Activated T-helper 2 cell treated with anti-CD3 and anti-CD28 coated beads, Interferon-gamma antibody, Interleukin-2, Interleukin-4, amounts not matched to agents 10 μg/mL and 5 μg/mL and 100 μg/mL, durations not matched to agents 14 hours and 24 hours and 36 hours (primary cell): ENCODE measurements at regions not wholly inside any gene's neighbourhood (a gene's known extent, or its start where the extent isn't known, plus 50 kb on each side); places are given as distances from the start of the nearest gene placed in this dataset.

Source experiments
- DNase-seq: peaks from one replicate; pipeline ENCODE4 v3.0.0; 2021; ENCODE audit warnings: low spot score
- H3K27ac Mint-ChIP-seq: one replicate; pipeline ENCODE4 v1.8.0; 2021; ENCODE audit warnings: mixed read lengths
- H3K27me3 Mint-ChIP-seq: one replicate; pipeline ENCODE4 v1.8.0; 2021; ENCODE audit warnings: low read depth, mixed read lengths
- H3K36me3 Mint-ChIP-seq: one replicate; pipeline ENCODE4 v1.8.0; 2021; ENCODE audit warnings: low read depth, mixed read lengths
- H3K4me1 Mint-ChIP-seq: one replicate; pipeline ENCODE4 v1.8.0; 2021; ENCODE audit warnings: low read depth, mixed read lengths
- H3K4me3 Mint-ChIP-seq: one replicate; pipeline ENCODE4 v1.8.0; 2021; ENCODE audit warnings: low read depth, mild to moderate bottlenecking, moderate library complexity, mixed read lengths
- H3K9me3 Mint-ChIP-seq: one replicate; pipeline ENCODE4 v1.8.0; 2021; ENCODE audit warnings: mixed read lengths
- intact Hi-C: fragments of 100-400 bp; cut with micrococcal nuclease; formaldehyde crosslinking; loops from one replicate; pipeline ENCODE4 v1.15.1; 2023

GRCh38 chr18:27621236-27621890, 436.3 kb upstream of the CHST9 start:
- DNase-seq, result no peak
- Mint-ChIP-seq H3K36me3 (no peaks in the 10 kb centered on the region), H3K4me1 (no peaks in the 10 kb centered on the region), H3K9me3 (peaks cover 7% of the 10 kb centered on the region), H3K27ac (no peak overlapping the region), H3K4me3 (no peak overlapping the region), H3K27me3 (no peaks in the 10 kb centered on the region)
- intact Hi-C loops, result no loop called here

GRCh38 chr18:27619906-27620305, 434.8 kb upstream of the CHST9 start:
- Mint-ChIP-seq H3K36me3 (no peaks in the 10 kb centered on the region), H3K27me3 (no peaks in the 10 kb centered on the region), H3K27ac (no peak overlapping the region), H3K9me3 (peaks cover 7% of the 10 kb centered on the region), H3K4me1 (no peaks in the 10 kb centered on the region), H3K4me3 (no peak overlapping the region)
- intact Hi-C loops, result no loop called here
- DNase-seq, result no peak

- Mint-ChIP-seq H3K27me3 (no peaks in the 10 kb centered on the region), H3K27ac (no peak overlapping the region), H3K36me3 (no peaks in the 10 kb centered on the region), H3K9me3 (peaks cover 7% of the 10 kb centered on the region), H3K4me3 (no peak overlapping the region), H3K4me1 (no peaks in the 10 kb centered on the region)
- intact Hi-C loops, result no loop called here
- DNase-seq, result no peak
Measured at GRCh38 chr18:27619090-27619772, 434.1 kb upstream of the CHST9 start.

- intact Hi-C loops, result no loop called here
- H3K9me3 Mint-ChIP-seq, result peaks cover 7% of the 10 kb centered on the region
- no peak overlapping the region for H3K27ac Mint-ChIP-seq
- H3K4me3 Mint-ChIP-seq, result no peak overlapping the region
- no peaks in the 10 kb centered on the region for H3K27me3 Mint-ChIP-seq
- H3K36me3 Mint-ChIP-seq, result no peaks in the 10 kb centered on the region
- no peak for DNase-seq
- no peaks in the 10 kb centered on the region for H3K4me1 Mint-ChIP-seq
Measured at GRCh38 chr18:27616324-27616723, 431.2 kb upstream of the CHST9 start.

- H3K4me1 Mint-ChIP-seq, result no peaks in the 10 kb centered on the region
- DNase-seq, result no peak
- no peaks in the 10 kb centered on the region for H3K36me3 Mint-ChIP-seq
- H3K9me3 Mint-ChIP-seq, result peaks cover 7% of the 10 kb centered on the region
- no peaks in the 10 kb centered on the region for H3K27me3 Mint-ChIP-seq
- H3K27ac Mint-ChIP-seq, result no peak overlapping the region
- intact Hi-C loops, result no loop called here
- no peak overlapping the region for H3K4me3 Mint-ChIP-seq
Measured at GRCh38 chr18:27614951-27615844, 430.1 kb upstream of the CHST9 start.

GRCh38 chr18:27609221-27609620, 424.1 kb upstream of the CHST9 start:
- H3K27me3 Mint-ChIP-seq, result no peaks in the 10 kb centered on the region
- no peak overlapping the region for H3K27ac Mint-ChIP-seq
- no peak overlapping the region for H3K4me3 Mint-ChIP-seq
- no peaks in the 10 kb centered on the region for H3K9me3 Mint-ChIP-seq
- H3K4me1 Mint-ChIP-seq, result no peaks in the 10 kb centered on the region
- H3K36me3 Mint-ChIP-seq, result no peaks in the 10 kb centered on the region
- intact Hi-C loops, result no loop called here
- DNase-seq, result no peak

GRCh38 chr18:27608742-27609141, 423.6 kb upstream of the CHST9 start:
- Mint-ChIP-seq H3K36me3 (no peaks in the 10 kb centered on the region), H3K27ac (no peak overlapping the region), H3K4me3 (no peak overlapping the region), H3K9me3 (no peaks in the 10 kb centered on the region), H3K27me3 (no peaks in the 10 kb centered on the region), H3K4me1 (no peaks in the 10 kb centered on the region)
- no peak for DNase-seq
- intact Hi-C loops, result no loop called here

- H3K4me3 Mint-ChIP-seq, result no peak overlapping the region
- intact Hi-C loops, result no loop called here
- H3K9me3 Mint-ChIP-seq, result no peaks in the 10 kb centered on the region
- H3K4me1 Mint-ChIP-seq, result no peaks in the 10 kb centered on the region
- no peak overlapping the region for H3K27ac Mint-ChIP-seq
- no peaks in the 10 kb centered on the region for H3K36me3 Mint-ChIP-seq
- H3K27me3 Mint-ChIP-seq, result no peaks in the 10 kb centered on the region
- DNase-seq, result no peak
Measured at GRCh38 chr18:27608174-27608573, 423.1 kb upstream of the CHST9 start.

- no peaks in the 10 kb centered on the region for H3K9me3 Mint-ChIP-seq
- H3K4me3 Mint-ChIP-seq, result no peak overlapping the region
- no peaks in the 10 kb centered on the region for H3K4me1 Mint-ChIP-seq
- no peak overlapping the region for H3K27ac Mint-ChIP-seq
- no peaks in the 10 kb centered on the region for H3K27me3 Mint-ChIP-seq
- no peaks in the 10 kb centered on the region for H3K36me3 Mint-ChIP-seq
- no peak for DNase-seq
- intact Hi-C loops, result no loop called here
Measured at GRCh38 chr18:27606741-27607140, 421.6 kb upstream of the CHST9 start.

GRCh38 chr18:27605107-27605834, 420.2 kb upstream of the CHST9 start:
- Mint-ChIP-seq H3K36me3 (no peaks in the 10 kb centered on the region), H3K27me3 (no peaks in the 10 kb centered on the region), H3K27ac (no peak overlapping the region), H3K4me3 (no peak overlapping the region), H3K9me3 (no peaks in the 10 kb centered on the region), H3K4me1 (no peaks in the 10 kb centered on the region)
- intact Hi-C loops, result no loop called here
- no peak for DNase-seq

GRCh38 chr18:27604583-27604982, 419.5 kb upstream of the CHST9 start:
- intact Hi-C loops, result no loop called here
- H3K27me3 Mint-ChIP-seq, result no peaks in the 10 kb centered on the region
- H3K36me3 Mint-ChIP-seq, result no peaks in the 10 kb centered on the region
- H3K4me1 Mint-ChIP-seq, result no peaks in the 10 kb centered on the region
- H3K27ac Mint-ChIP-seq, result no peak overlapping the region
- DNase-seq, result no peak
- no peaks in the 10 kb centered on the region for H3K9me3 Mint-ChIP-seq
- H3K4me3 Mint-ChIP-seq, result no peak overlapping the region

- no peaks in the 10 kb centered on the region for H3K27me3 Mint-ChIP-seq
- intact Hi-C loops, result no loop called here
- H3K4me1 Mint-ChIP-seq, result no peaks in the 10 kb centered on the region
- H3K4me3 Mint-ChIP-seq, result no peak overlapping the region
- no peak for DNase-seq
- no peaks in the 10 kb centered on the region for H3K9me3 Mint-ChIP-seq
- H3K27ac Mint-ChIP-seq, result no peak overlapping the region
- no peaks in the 10 kb centered on the region for H3K36me3 Mint-ChIP-seq
Measured at GRCh38 chr18:27602092-27602491, 417.0 kb upstream of the CHST9 start.
